ENCODE measurements at regions not wholly inside any gene's neighbourhood (a gene's known extent, or its start where the extent isn't known, plus 50 kb on each side); places are given as distances from the start of the nearest gene placed in this dataset.
A peak's percentile ranks its signal among the peaks of the same experiment; 100 is the strongest.
"Not testable (repeated sequence)": the region's sequence is repeated elsewhere in the genome, so short reads cannot be mapped to it uniquely, and the experiment has no call there.

GRCh38 chr2:14781142-14781541, 148.6 kb downstream of the LRATD1 start:
- H3K9me3 ChIP-seq (ENCODE audit: insufficient read depth, low read depth, low read length): no peaks in the 10 kb centered on the region
- DNase-seq (ENCODE audit: low read depth) (no peak), FAIRE-seq (no peak)
- no peaks in the 10 kb centered on the region for H3K27me3 ChIP-seq (ENCODE audit: insufficient read depth, low read length)
- no peak overlapping the region for H2AFZ ChIP-seq (ENCODE audit: low read depth, low read length)
- H3K27ac ChIP-seq (ENCODE audit: low read depth, low read length): no peak overlapping the region
- H4K20me1 ChIP-seq (ENCODE audit: insufficient read depth, low read length): no peaks in the 10 kb centered on the region
- H3K4me1 Mint-ChIP-seq (ENCODE audit: low read depth, unreplicated experiment): peaks cover 17% of the 10 kb centered on the region
- no peaks in the 10 kb centered on the region for H3K36me3 ChIP-seq (ENCODE audit: insufficient read depth, low read length)
- H3K79me2 ChIP-seq (ENCODE audit: insufficient read depth, low read length): no peaks in the 10 kb centered on the region
- H3K4me2 ChIP-seq (ENCODE audit: low read length): no peak overlapping the region
- H3K27ac Mint-ChIP-seq (ENCODE audit: unreplicated experiment): no peak overlapping the region
- H3K4me3 ChIP-seq (ENCODE audit: insufficient read depth, low read depth, low read length): no peak overlapping the region
- no peaks in the 10 kb centered on the region for H3K27me3 Mint-ChIP-seq (ENCODE audit: low read depth, unreplicated experiment)
- H3K36me3 Mint-ChIP-seq (ENCODE audit: low read depth, unreplicated experiment): no peaks in the 10 kb centered on the region
- peaks cover 5% of the 10 kb centered on the region for H3K4me1 ChIP-seq (ENCODE audit: insufficient read depth, low read length)
- no peaks in the 10 kb centered on the region for H3K9me3 Mint-ChIP-seq (ENCODE audit: unreplicated experiment)
- no peak overlapping the region for H3K9ac ChIP-seq (ENCODE audit: low read length)
- TF ChIP-seq CTCF (IDR thresholded peaks at IDR 0.05; ENCODE audit: insufficient read depth, low read depth, low read length) (no peak), EZH2 (IDR thresholded peaks at IDR 0.05; ENCODE audit: insufficient read depth, low read length) (no peak)
- no peak overlapping the region for H3K4me3 Mint-ChIP-seq (ENCODE audit: unreplicated experiment)

GRCh38 chr2:14788814-14789213, 156.3 kb downstream of the LRATD1 start:
- FAIRE-seq; H3K36me3 Mint-ChIP-seq (ENCODE audit: low read depth, unreplicated experiment); H3K9ac ChIP-seq (ENCODE audit: low read length); H3K27ac Mint-ChIP-seq (ENCODE audit: unreplicated experiment); H3K4me2 ChIP-seq (ENCODE audit: low read length); H3K27ac ChIP-seq (ENCODE audit: low read depth, low read length); H3K36me3 ChIP-seq (ENCODE audit: insufficient read depth, low read length); H3K27me3 Mint-ChIP-seq (ENCODE audit: low read depth, unreplicated experiment); DNase-seq (ENCODE audit: low read depth); H3K9me3 Mint-ChIP-seq (ENCODE audit: unreplicated experiment); H3K4me3 Mint-ChIP-seq (ENCODE audit: unreplicated experiment); H3K27me3 ChIP-seq (ENCODE audit: insufficient read depth, low read length); H3K9me3 ChIP-seq (ENCODE audit: insufficient read depth, low read depth, low read length); H3K4me1 ChIP-seq (ENCODE audit: insufficient read depth, low read length); H3K79me2 ChIP-seq (ENCODE audit: insufficient read depth, low read length); H3K4me3 ChIP-seq (ENCODE audit: insufficient read depth, low read depth, low read length); H2AFZ ChIP-seq (ENCODE audit: low read depth, low read length); H4K20me1 ChIP-seq (ENCODE audit: insufficient read depth, low read length): not testable (repeated sequence)
- H3K4me1 Mint-ChIP-seq (ENCODE audit: low read depth, unreplicated experiment): peaks cover 11% of the 10 kb centered on the region

GRCh38 chr2:14790041-14790640, 157.6 kb downstream of the LRATD1 start:
- no peak for TF ChIP-seq CTCF (IDR thresholded peaks at IDR 0.05; ENCODE audit: insufficient read depth, low read depth, low read length)
- TF ChIP-seq EZH2 (IDR thresholded peaks at IDR 0.05; ENCODE audit: insufficient read depth, low read length): no peak
- peaks cover 7% of the 10 kb centered on the region for H3K9me3 Mint-ChIP-seq (ENCODE audit: unreplicated experiment)
- H3K36me3 Mint-ChIP-seq (ENCODE audit: low read depth, unreplicated experiment): no peaks in the 10 kb centered on the region
- H3K4me1 Mint-ChIP-seq (ENCODE audit: low read depth, unreplicated experiment): peaks cover 11% of the 10 kb centered on the region
- H3K9ac ChIP-seq (ENCODE audit: low read length): no peak overlapping the region
- H3K4me2 ChIP-seq (ENCODE audit: low read length): no peak overlapping the region
- FAIRE-seq: peak; percentile 56
- H3K4me3 Mint-ChIP-seq (ENCODE audit: unreplicated experiment): no peak overlapping the region
- no peaks in the 10 kb centered on the region for H3K4me1 ChIP-seq (ENCODE audit: insufficient read depth, low read length)
- H3K27me3 Mint-ChIP-seq (ENCODE audit: low read depth, unreplicated experiment): peaks cover 2% of the 10 kb centered on the region
- no peaks in the 10 kb centered on the region for H3K27me3 ChIP-seq (ENCODE audit: insufficient read depth, low read length)
- H4K20me1 ChIP-seq (ENCODE audit: insufficient read depth, low read length): no peaks in the 10 kb centered on the region
- no peaks in the 10 kb centered on the region for H3K79me2 ChIP-seq (ENCODE audit: insufficient read depth, low read length)
- H3K36me3 ChIP-seq (ENCODE audit: insufficient read depth, low read length): no peaks in the 10 kb centered on the region
- H3K9me3 ChIP-seq (ENCODE audit: insufficient read depth, low read depth, low read length): no peaks in the 10 kb centered on the region
- H2AFZ ChIP-seq (ENCODE audit: low read depth, low read length): no peak overlapping the region
- no peak overlapping the region for H3K4me3 ChIP-seq (ENCODE audit: insufficient read depth, low read depth, low read length)
- no peak overlapping the region for H3K27ac ChIP-seq (ENCODE audit: low read depth, low read length)
- DNase-seq (ENCODE audit: low read depth): peak; percentile 55
- peak overlapping the region; percentile 85 for H3K27ac Mint-ChIP-seq (ENCODE audit: unreplicated experiment)
